ENCODE measurements at regions not wholly inside any gene's neighbourhood (a gene's known extent, or its start where the extent isn't known, plus 50 kb on each side); places are given as distances from the start of the nearest gene placed in this dataset.

- H3K4me3 Mint-ChIP-seq (ENCODE audit: unreplicated experiment), result no peak overlapping the region
- no TSS peak for BruUV-seq (replicated peaks)
- H3K9me3 Mint-ChIP-seq (ENCODE audit: unreplicated experiment), result no peaks in the 10 kb centered on the region
- H3K36me3 Mint-ChIP-seq (ENCODE audit: insufficient read depth, unreplicated experiment), result no peaks in the 10 kb centered on the region
- TF ChIP-seq, protein P1, sequence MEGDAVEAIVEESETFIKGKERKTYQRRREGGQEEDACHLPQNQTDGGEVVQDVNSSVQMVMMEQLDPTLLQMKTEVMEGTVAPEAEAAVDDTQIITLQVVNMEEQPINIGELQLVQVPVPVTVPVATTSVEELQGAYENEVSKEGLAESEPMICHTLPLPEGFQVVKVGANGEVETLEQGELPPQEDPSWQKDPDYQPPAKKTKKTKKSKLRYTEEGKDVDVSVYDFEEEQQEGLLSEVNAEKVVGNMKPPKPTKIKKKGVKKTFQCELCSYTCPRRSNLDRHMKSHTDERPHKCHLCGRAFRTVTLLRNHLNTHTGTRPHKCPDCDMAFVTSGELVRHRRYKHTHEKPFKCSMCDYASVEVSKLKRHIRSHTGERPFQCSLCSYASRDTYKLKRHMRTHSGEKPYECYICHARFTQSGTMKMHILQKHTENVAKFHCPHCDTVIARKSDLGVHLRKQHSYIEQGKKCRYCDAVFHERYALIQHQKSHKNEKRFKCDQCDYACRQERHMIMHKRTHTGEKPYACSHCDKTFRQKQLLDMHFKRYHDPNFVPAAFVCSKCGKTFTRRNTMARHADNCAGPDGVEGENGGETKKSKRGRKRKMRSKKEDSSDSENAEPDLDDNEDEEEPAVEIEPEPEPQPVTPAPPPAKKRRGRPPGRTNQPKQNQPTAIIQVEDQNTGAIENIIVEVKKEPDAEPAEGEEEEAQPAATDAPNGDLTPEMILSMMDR (IDR thresholded peaks at IDR 0.05; ENCODE audit: unreplicated experiment), result no peak
- ChIA-PET POLR2A (interaction anchor here (0.7 kb wide), 1 partner anchor 20 kb away, joined by 3 read pairs; no protein-coding TSS in a partner anchor), CTCF (no interaction called here)
- DNase-seq (ENCODE audit: unreplicated experiment), result no peak
- no peak overlapping the region for H3K27ac Mint-ChIP-seq (ENCODE audit: low read depth, unreplicated experiment)
- intact Hi-C loops (cut with micrococcal nuclease), result no loop called here
- H3K4me1 Mint-ChIP-seq (ENCODE audit: insufficient read depth, unreplicated experiment), result no peaks in the 10 kb centered on the region
- H3K27me3 Mint-ChIP-seq (ENCODE audit: insufficient read depth, unreplicated experiment), result no peaks in the 10 kb centered on the region
Observed at GRCh38 chr11:15313862-15314261, 199.1 kb downstream of the INSC start.

GRCh38 chr11:15318814-15319213 is 204.1 kb downstream of the INSC start:
- Mint-ChIP-seq H3K9me3 (ENCODE audit: unreplicated experiment) (no peaks in the 10 kb centered on the region), H3K27me3 (ENCODE audit: insufficient read depth, unreplicated experiment) (peaks cover 31% of the 10 kb centered on the region), H3K36me3 (ENCODE audit: insufficient read depth, unreplicated experiment) (no peaks in the 10 kb centered on the region), H3K4me3 (ENCODE audit: unreplicated experiment) (no peak overlapping the region), H3K27ac (ENCODE audit: low read depth, unreplicated experiment) (no peak overlapping the region), H3K4me1 (ENCODE audit: insufficient read depth, unreplicated experiment) (no peaks in the 10 kb centered on the region)
- ChIA-PET CTCF (interaction anchor here (0.9 kb wide), 1 partner anchor 21 kb away, joined by 3 read pairs; no protein-coding TSS in a partner anchor), POLR2A (no interaction called here)
- intact Hi-C loops (cut with micrococcal nuclease), result no loop called here
- TF ChIP-seq, protein P1 (IDR thresholded peaks at IDR 0.05; ENCODE audit: unreplicated experiment), result no peak
- DNase-seq (ENCODE audit: unreplicated experiment), result no peak
- no TSS peak for BruUV-seq (replicated peaks)

DNA sequence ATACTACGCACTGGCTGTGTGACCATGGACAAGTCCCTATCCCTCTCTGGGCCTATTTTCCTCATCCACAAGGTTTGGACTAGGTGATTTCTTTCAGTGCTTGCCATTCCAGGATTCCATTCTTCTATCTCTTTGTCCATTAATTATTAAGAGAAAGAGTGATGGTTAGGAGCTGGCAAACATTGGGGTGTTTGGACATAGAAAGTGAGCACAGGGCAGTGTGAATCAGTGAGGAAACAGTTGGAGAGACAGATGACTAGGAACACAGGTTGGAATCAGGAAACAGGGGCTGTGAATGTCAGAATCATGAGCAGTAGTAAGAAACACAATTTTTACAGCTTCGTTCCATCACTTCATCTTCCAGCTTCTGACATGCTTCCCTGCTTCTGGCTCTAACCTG is 211.8 kb downstream of the INSC start:
- no TSS peak for BruUV-seq (replicated peaks)
- POLR2A ChIA-PET, result interaction anchor here (0.6 kb wide), 1 partner anchor 108 kb away, joined by 3 read pairs; no protein-coding TSS in a partner anchor
- no peaks in the 10 kb centered on the region for H3K9me3 Mint-ChIP-seq (ENCODE audit: unreplicated experiment)
- no peaks in the 10 kb centered on the region for H3K4me1 Mint-ChIP-seq (ENCODE audit: insufficient read depth, unreplicated experiment)
- H3K27me3 Mint-ChIP-seq (ENCODE audit: insufficient read depth, unreplicated experiment), result peaks cover 48% of the 10 kb centered on the region
- CTCF ChIA-PET, result interaction anchor here (1.1 to 2.0 kb wide), 6 partner anchors 10 to 1288 kb away, joined by 3 to 10 read pairs (median 4); no protein-coding TSS in a partner anchor
- H3K27ac Mint-ChIP-seq (ENCODE audit: low read depth, unreplicated experiment), result no peak overlapping the region
- no peak overlapping the region for H3K4me3 Mint-ChIP-seq (ENCODE audit: unreplicated experiment)
- H3K36me3 Mint-ChIP-seq (ENCODE audit: insufficient read depth, unreplicated experiment), result no peaks in the 10 kb centered on the region
- no peak for DNase-seq (ENCODE audit: unreplicated experiment)
- intact Hi-C loops (cut with micrococcal nuclease), result loop anchor here (5.0 kb wide), 1 partner anchor 326 kb away; no protein-coding TSS in a partner anchor
- TF ChIP-seq, protein P1 (IDR thresholded peaks at IDR 0.05; ENCODE audit: unreplicated experiment), result no peak

- H3K27me3 Mint-ChIP-seq (ENCODE audit: insufficient read depth, unreplicated experiment), result peaks cover 35% of the 10 kb centered on the region
- no TSS peak for BruUV-seq (replicated peaks)
- TF ChIP-seq, protein P1 (IDR thresholded peaks at IDR 0.05; ENCODE audit: unreplicated experiment), result peak; percentile 64
- H3K27ac Mint-ChIP-seq (ENCODE audit: low read depth, unreplicated experiment), result no peak overlapping the region
- ChIA-PET POLR2A (no interaction called here), CTCF (interaction anchor here (0.5 to 2.0 kb wide), 13 partner anchors 11 to 1558 kb away, joined by 3 to 10 read pairs (median 3); no protein-coding TSS in a partner anchor)
- DNase-seq (ENCODE audit: unreplicated experiment), result peak; percentile 62
- H3K4me1 Mint-ChIP-seq (ENCODE audit: insufficient read depth, unreplicated experiment), result no peaks in the 10 kb centered on the region
- H3K4me3 Mint-ChIP-seq (ENCODE audit: unreplicated experiment), result no peak overlapping the region
- no peaks in the 10 kb centered on the region for H3K36me3 Mint-ChIP-seq (ENCODE audit: insufficient read depth, unreplicated experiment)
- no peaks in the 10 kb centered on the region for H3K9me3 Mint-ChIP-seq (ENCODE audit: unreplicated experiment)
- intact Hi-C loops (cut with micrococcal nuclease), result loop anchor here (1.0 to 5.0 kb wide), 2 partner anchors 324 to 1285 kb away; no protein-coding TSS in a partner anchor
Observed at GRCh38 chr11:15327786-15328231, 213.1 kb downstream of the INSC start.
